CD14-positive monocyte (primary cell): ENCODE measurements at regions not wholly inside any gene's neighbourhood (a gene's known extent, or its start where the extent isn't known, plus 50 kb on each side); places are given as distances from the start of the nearest gene placed in this dataset.

Experiments
- DNase-seq, 3 donors: peaks; one replicate each; pipeline ENCODE4 v3.0.0-alpha.2; 2011 to 2022
- H2AFZ ChIP-seq: 2 replicates; pipeline ENCODE4 v1.6.0; 2012; ENCODE audit warnings: mild to moderate bottlenecking, low read depth, low read length, inconsistent platforms; ENCODE audit not compliant: insufficient read depth, poor library complexity, severe bottlenecking
- H3K27ac ChIP-seq, 2 donors: 1 replicate in 1 of 2; 2 replicates in 1 of 2; pipeline ENCODE4 v1.5.1; 2012 to 2013; ENCODE audit warnings: low read length in 2 of 2, control low read depth in 1 of 2, inconsistent platforms in 1 of 2, low read depth in 1 of 2, mild to moderate bottlenecking in 1 of 2
- H3K27me3 ChIP-seq, 2 donors: one replicate each; pipeline versions ENCODE4 v1.6.0 to v1.6.1; 2011 to 2013; ENCODE audit warnings: low read length in 2 of 2; ENCODE audit not compliant: control insufficient read depth in 2 of 2, insufficient read depth in 2 of 2
- H3K36me3 ChIP-seq, 2 donors: replicated peaks in 1 of 2; 1 replicate in 1 of 2; 2 replicates in 1 of 2; pipeline versions ENCODE4 v1.5.1 to v1.6.1; 2012 to 2013; ENCODE audit warnings: low read length in 2 of 2, control low read depth in 1 of 2, inconsistent platforms in 1 of 2, mild to moderate bottlenecking in 1 of 2; ENCODE audit not compliant: insufficient read depth in 2 of 2, control insufficient read depth in 1 of 2
- H3K4me1 ChIP-seq, 2 donors: 1 replicate in 1 of 2; 2 replicates in 1 of 2; pipeline versions ENCODE4 v1.5.1 to v1.6.1; 2012 to 2013; ENCODE audit warnings: low read length in 2 of 2, control low read depth in 1 of 2, inconsistent platforms in 1 of 2, mild to moderate bottlenecking in 1 of 2, moderate library complexity in 1 of 2; ENCODE audit not compliant: insufficient read depth in 2 of 2, control insufficient read depth in 1 of 2
- H3K4me2 ChIP-seq: replicated peaks from 2 replicates; pipeline ENCODE3; 2012; ENCODE audit warnings: low read length, moderate library complexity, mild to moderate bottlenecking; ENCODE audit not compliant: poor library complexity, severe bottlenecking; ENCODE audit errors: extremely low read depth
- H3K4me3 ChIP-seq, 3 experiments: fragments of 200-600 bp in 1 of 3; sonication (generic) in 1 of 3; replicated peaks in 1 of 3; 1 replicate in 2 of 3; 2 replicates in 1 of 3; pipeline ENCODE4 v1.5.1; 2011 to 2013; ENCODE audit warnings: low read length in 3 of 3, mild to moderate bottlenecking in 3 of 3, control low read depth in 2 of 3, low read depth in 2 of 3, inconsistent platforms in 1 of 3, moderate library complexity in 1 of 3
- H3K79me2 ChIP-seq: 2 replicates; pipeline ENCODE4 v1.6.0; 2012; ENCODE audit warnings: mild to moderate bottlenecking, control low read depth, inconsistent platforms, low read length, moderate library complexity; ENCODE audit not compliant: insufficient read depth
- H3K9ac ChIP-seq: 2 replicates; pipeline ENCODE4 v1.6.0; 2017; ENCODE audit warnings: low read length, mild to moderate bottlenecking; ENCODE audit not compliant: insufficient read depth, poor library complexity, severe bottlenecking
- H3K9me3 ChIP-seq, 2 donors: replicated peaks in 1 of 2; 1 replicate in 1 of 2; 2 replicates in 1 of 2; pipeline versions ENCODE4 v1.5.1 to v1.6.1; 2012 to 2013; ENCODE audit warnings: low read length in 2 of 2, control low read depth in 1 of 2; ENCODE audit not compliant: control insufficient read depth in 1 of 2, insufficient read depth in 1 of 2
- H4K20me1 ChIP-seq: 2 replicates; pipeline ENCODE4 v1.6.0; 2012; ENCODE audit warnings: mild to moderate bottlenecking, low read length, control low read depth, moderate library complexity; ENCODE audit not compliant: insufficient read depth
- H3K27ac Mint-ChIP-seq, 7 donors: one replicate each; pipeline ENCODE4 v1.8.0; 2020; ENCODE audit warnings: mild to moderate bottlenecking in 7 of 7, mixed read lengths in 7 of 7, moderate library complexity in 6 of 7, inconsistent platforms in 2 of 7
- H3K27me3 Mint-ChIP-seq, 3 donors: one replicate each; pipeline ENCODE4 v1.8.0; 2021 to 2022; ENCODE audit warnings: low read depth in 3 of 3, mild to moderate bottlenecking in 3 of 3, mixed read lengths in 3 of 3, moderate library complexity in 3 of 3, inconsistent platforms in 1 of 3
- H3K36me3 Mint-ChIP-seq, 2 donors: one replicate each; pipeline ENCODE4 v1.8.0; 2020; ENCODE audit warnings: mixed read lengths in 2 of 2, inconsistent platforms in 1 of 2, mild to moderate bottlenecking in 1 of 2
- H3K4me1 Mint-ChIP-seq: one replicate; pipeline ENCODE4 v1.8.0; 2020; ENCODE audit warnings: mild to moderate bottlenecking, mixed read lengths
- H3K4me3 Mint-ChIP-seq, 2 donors: one replicate each; pipeline ENCODE4 v1.8.0; 2020; ENCODE audit warnings: mild to moderate bottlenecking in 2 of 2, mixed read lengths in 2 of 2, moderate library complexity in 1 of 2
- H3K9me3 Mint-ChIP-seq, 7 donors: one replicate each; pipeline ENCODE4 v1.8.0; 2020 to 2022; ENCODE audit warnings: mixed read lengths in 7 of 7, mild to moderate bottlenecking in 6 of 7, moderate library complexity in 6 of 7, inconsistent platforms in 2 of 7
- WGBS: methylation state at CpG from one replicate; pipeline ENCODE4 v1.1.5; 2013; ENCODE audit warnings: missing lambda C conversion rate; ENCODE audit not compliant: insufficient coverage; 5-methylcytosine and 5-hydroxymethylcytosine counted together
- intact Hi-C, 2 donors: fragments of 100-400 bp; cut with micrococcal nuclease; formaldehyde crosslinking; loops; one replicate each; pipeline versions ENCODE4 v1.15.0 to v1.15.1; 2023
- TF ChIP-seq, protein P1 (sequence below): fragments of 200-600 bp; IDR thresholded peaks from one replicate; pipeline ENCODE4 v1.8.0; 2022; ENCODE audit warnings: antibody characterized with exemption, mild to moderate bottlenecking

DNA sequence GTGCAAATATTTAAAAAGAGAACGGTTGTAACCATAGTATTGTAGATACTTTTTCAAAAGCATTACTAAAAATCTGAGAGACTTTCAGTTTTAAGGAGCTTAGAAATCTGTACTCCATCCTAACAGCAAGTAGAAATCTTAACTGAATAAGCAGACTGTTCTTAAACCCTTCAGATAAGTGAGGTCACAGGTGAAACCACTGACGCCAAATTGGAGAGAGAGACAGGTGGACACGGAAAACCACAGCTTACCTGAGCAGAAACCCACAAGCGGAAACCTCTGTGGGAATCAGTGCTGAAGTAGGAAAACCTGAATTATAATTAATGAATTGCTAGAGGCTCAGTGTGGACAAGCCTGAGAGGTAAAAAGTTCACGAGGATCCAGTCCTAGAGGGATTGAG lies 959.4 kb upstream of the CELF4 start:
- no peaks in the 10 kb centered on the region for H3K9me3 ChIP-seq
- H4K20me1 ChIP-seq = no peaks in the 10 kb centered on the region
- no peaks in the 10 kb centered on the region for H3K36me3 ChIP-seq
- Mint-ChIP-seq H3K27ac (no peak overlapping the region), H3K36me3 (no peaks in the 10 kb centered on the region), H3K9me3 (peaks cover 0 to 6% (median 2%) of the 10 kb centered on the region in 7 donors), H3K4me1 (peaks cover 6% of the 10 kb centered on the region), H3K4me3 (no peak overlapping the region), H3K27me3 (peaks cover 0 to 2% (median 0%) of the 10 kb centered on the region in 3 donors)
- intact Hi-C loops = no loop called here
- no peak overlapping the region for H2AFZ ChIP-seq
- 87% methylated on average over 4 of the region's 5 CpGs for WGBS
- H3K27ac ChIP-seq = no peak overlapping the region
- no peak overlapping the region for H3K4me2 ChIP-seq
- no peak overlapping the region for H3K4me3 ChIP-seq
- TF ChIP-seq, protein P1, sequence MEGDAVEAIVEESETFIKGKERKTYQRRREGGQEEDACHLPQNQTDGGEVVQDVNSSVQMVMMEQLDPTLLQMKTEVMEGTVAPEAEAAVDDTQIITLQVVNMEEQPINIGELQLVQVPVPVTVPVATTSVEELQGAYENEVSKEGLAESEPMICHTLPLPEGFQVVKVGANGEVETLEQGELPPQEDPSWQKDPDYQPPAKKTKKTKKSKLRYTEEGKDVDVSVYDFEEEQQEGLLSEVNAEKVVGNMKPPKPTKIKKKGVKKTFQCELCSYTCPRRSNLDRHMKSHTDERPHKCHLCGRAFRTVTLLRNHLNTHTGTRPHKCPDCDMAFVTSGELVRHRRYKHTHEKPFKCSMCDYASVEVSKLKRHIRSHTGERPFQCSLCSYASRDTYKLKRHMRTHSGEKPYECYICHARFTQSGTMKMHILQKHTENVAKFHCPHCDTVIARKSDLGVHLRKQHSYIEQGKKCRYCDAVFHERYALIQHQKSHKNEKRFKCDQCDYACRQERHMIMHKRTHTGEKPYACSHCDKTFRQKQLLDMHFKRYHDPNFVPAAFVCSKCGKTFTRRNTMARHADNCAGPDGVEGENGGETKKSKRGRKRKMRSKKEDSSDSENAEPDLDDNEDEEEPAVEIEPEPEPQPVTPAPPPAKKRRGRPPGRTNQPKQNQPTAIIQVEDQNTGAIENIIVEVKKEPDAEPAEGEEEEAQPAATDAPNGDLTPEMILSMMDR = no peak
- no peaks in the 10 kb centered on the region for H3K4me1 ChIP-seq
- no peaks in the 10 kb centered on the region for H3K27me3 ChIP-seq
- H3K79me2 ChIP-seq = no peaks in the 10 kb centered on the region
- H3K9ac ChIP-seq = no peak overlapping the region
- no peak for DNase-seq

DNA sequence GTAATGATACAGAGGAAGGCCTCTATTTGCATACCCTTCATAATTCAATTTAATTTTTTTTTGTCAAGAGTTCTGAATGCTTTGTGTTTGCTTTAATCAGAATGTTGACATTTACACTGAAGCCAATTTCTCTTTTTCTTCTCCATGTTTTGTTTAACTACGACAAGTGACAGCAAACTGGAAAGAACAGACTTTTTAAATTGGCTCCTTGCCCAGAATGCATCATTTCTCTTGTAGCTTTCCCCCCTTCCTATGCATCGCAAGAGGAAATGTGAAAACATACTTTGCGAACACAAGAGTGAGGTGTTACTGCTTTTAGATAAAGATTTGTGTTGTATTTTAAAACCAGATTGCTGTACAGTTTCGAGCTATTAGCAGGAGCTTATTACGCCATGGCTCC lies 955.2 kb upstream of the CELF4 start:
- no peak overlapping the region for H3K27ac Mint-ChIP-seq
- 33% methylated on average over 3 of the region's 5 CpGs for WGBS
- TF ChIP-seq, protein P1 = no peak
- no peaks in the 10 kb centered on the region for H3K36me3 Mint-ChIP-seq
- no peak overlapping the region for H3K27ac ChIP-seq
- peaks cover 0 to 2% of the 10 kb centered on the region in 2 donors for H3K9me3 ChIP-seq
- H3K36me3 ChIP-seq = no peaks in the 10 kb centered on the region
- peaks cover 0 to 2% (median 0%) of the 10 kb centered on the region in 3 donors for H3K27me3 Mint-ChIP-seq
- intact Hi-C loops = no loop called here
- H3K9me3 Mint-ChIP-seq = peaks cover 0 to 7% (median 2%) of the 10 kb centered on the region in 7 donors
- no peaks in the 10 kb centered on the region for H4K20me1 ChIP-seq
- no peak overlapping the region for H3K9ac ChIP-seq
- no peak overlapping the region for H3K4me3 ChIP-seq
- H3K4me3 Mint-ChIP-seq = no peak overlapping the region
- H3K4me1 ChIP-seq = no peaks in the 10 kb centered on the region
- H3K4me2 ChIP-seq = no peak overlapping the region
- no peak overlapping the region for H2AFZ ChIP-seq
- no peak for DNase-seq
- H3K27me3 ChIP-seq = no peaks in the 10 kb centered on the region
- H3K79me2 ChIP-seq = no peaks in the 10 kb centered on the region
- H3K4me1 Mint-ChIP-seq = peaks cover 6% of the 10 kb centered on the region
